ENCODE measurements at regions not wholly inside any gene's neighbourhood (a gene's known extent, or its start where the extent isn't known, plus 50 kb on each side); places are given as distances from the start of the nearest gene placed in this dataset.
"Not testable (repeated sequence)": the region's sequence is repeated elsewhere in the genome, so short reads cannot be mapped to it uniquely, and the experiment has no call there.

- DNase-seq: no peak
Measured at GRCh38 chr6:165844232-165844631, 181.2 kb upstream of the PDE10A start.

GRCh38 chr6:165843568-165844113 lies 180.6 kb upstream of the PDE10A start:
- DNase-seq: no peak

GRCh38 chr6:165843121-165843520 lies 180.1 kb upstream of the PDE10A start:
- DNase-seq: no peak

- DNase-seq: no peak
Measured at GRCh38 chr6:165842281-165842936, 179.4 kb upstream of the PDE10A start.

GRCh38 chr6:165841153-165841558 lies 178.1 kb upstream of the PDE10A start:
- DNase-seq: no peak

GRCh38 chr6:165837948-165838745 lies 175.1 kb upstream of the PDE10A start:
- DNase-seq: no peak

GRCh38 chr6:165836648-165837047 lies 173.6 kb upstream of the PDE10A start:
- DNase-seq: not testable (repeated sequence)

GRCh38 chr6:165835410-165835851 lies 172.4 kb upstream of the PDE10A start:
- no peak for DNase-seq

GRCh38 chr6:165834613-165835259 lies 171.7 kb upstream of the PDE10A start:
- DNase-seq: no peak

- DNase-seq: no peak
Measured at GRCh38 chr6:165833355-165833754, 170.3 kb upstream of the PDE10A start.

- DNase-seq: no peak
Measured at GRCh38 chr6:165831812-165832510, 168.9 kb upstream of the PDE10A start.

- DNase-seq: no peak
Measured at GRCh38 chr6:165830761-165831160, 167.7 kb upstream of the PDE10A start.

- DNase-seq: no peak
Measured at GRCh38 chr6:165829376-165829775, 166.3 kb upstream of the PDE10A start.

- DNase-seq: no peak
Measured at GRCh38 chr6:165827190-165827518, 164.1 kb upstream of the PDE10A start.

GRCh38 chr6:165826487-165827189 lies 163.6 kb upstream of the PDE10A start:
- no peak for DNase-seq

GRCh38 chr6:165825256-165825815 lies 162.3 kb upstream of the PDE10A start:
- no peak for DNase-seq

GRCh38 chr6:165823609-165824326 lies 160.7 kb upstream of the PDE10A start:
- DNase-seq: no peak

GRCh38 chr6:165822501-165822900 lies 159.5 kb upstream of the PDE10A start:
- no peak for DNase-seq

- no peak for DNase-seq
Measured at GRCh38 chr6:165821754-165822153, 158.7 kb upstream of the PDE10A start.

GRCh38 chr6:165820934-165821333 lies 157.9 kb upstream of the PDE10A start:
- no peak for DNase-seq

GRCh38 chr6:165820407-165820806 lies 157.4 kb upstream of the PDE10A start:
- no peak for DNase-seq

Data from occipital lobe (tissue), 1 donor.